NCI-H82 treated with DMSO at 0.1 percent for 48 hours (cell line): ENCODE measurements at regions not wholly inside any gene's neighbourhood (a gene's known extent, or its start where the extent isn't known, plus 50 kb on each side); places are given as distances from the start of the nearest gene placed in this dataset.
"Not testable (repeated sequence)": the region's sequence is repeated elsewhere in the genome, so short reads cannot be mapped to it uniquely, and the experiment has no call there.

Experiments used
- DNase-seq: peaks from one replicate; lab custom pipeline; 2025; ENCODE audit not compliant: unreplicated experiment; lab: John Stamatoyannopoulos, UW

DNA sequence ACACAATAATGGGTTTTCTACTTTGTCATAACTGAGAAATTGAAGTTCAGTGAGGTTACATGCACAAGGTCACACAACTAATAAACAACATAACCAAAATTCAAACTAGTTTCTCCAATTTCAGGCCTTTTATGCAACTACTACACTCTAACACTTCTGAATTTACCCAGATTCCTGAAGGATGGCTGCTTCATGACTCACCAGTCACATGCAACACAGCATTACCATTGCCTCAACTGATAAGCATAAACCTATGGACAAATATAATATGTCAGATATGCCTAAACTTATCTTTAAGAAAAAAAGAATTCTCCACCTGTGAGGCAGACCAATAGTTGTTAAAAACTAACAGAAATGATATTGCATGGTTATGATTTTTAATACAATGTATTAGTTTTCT is 586.5 kb upstream of the SLC8A1 start:
- DNase-seq: no peak

DNA sequence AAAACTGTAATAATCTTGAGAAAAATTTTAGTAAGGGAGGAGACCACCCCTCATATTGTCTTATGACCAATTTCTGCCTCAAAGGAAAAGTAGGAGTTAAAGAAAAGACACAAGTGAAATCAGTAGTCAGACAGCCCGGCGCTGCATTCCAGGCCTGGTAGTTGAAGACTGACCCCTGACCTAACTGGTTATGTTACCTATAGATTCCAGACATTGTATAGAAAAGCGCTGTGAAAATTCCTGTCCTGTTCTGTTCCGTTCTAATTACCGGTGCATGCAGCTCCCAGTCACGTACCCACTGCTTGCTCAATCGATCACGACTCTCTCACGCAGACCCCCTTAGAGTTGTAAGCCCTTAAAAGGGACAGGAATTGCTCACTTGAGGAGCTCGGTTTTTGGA is 587.9 kb upstream of the SLC8A1 start:
- DNase-seq: not testable (repeated sequence)

DNA sequence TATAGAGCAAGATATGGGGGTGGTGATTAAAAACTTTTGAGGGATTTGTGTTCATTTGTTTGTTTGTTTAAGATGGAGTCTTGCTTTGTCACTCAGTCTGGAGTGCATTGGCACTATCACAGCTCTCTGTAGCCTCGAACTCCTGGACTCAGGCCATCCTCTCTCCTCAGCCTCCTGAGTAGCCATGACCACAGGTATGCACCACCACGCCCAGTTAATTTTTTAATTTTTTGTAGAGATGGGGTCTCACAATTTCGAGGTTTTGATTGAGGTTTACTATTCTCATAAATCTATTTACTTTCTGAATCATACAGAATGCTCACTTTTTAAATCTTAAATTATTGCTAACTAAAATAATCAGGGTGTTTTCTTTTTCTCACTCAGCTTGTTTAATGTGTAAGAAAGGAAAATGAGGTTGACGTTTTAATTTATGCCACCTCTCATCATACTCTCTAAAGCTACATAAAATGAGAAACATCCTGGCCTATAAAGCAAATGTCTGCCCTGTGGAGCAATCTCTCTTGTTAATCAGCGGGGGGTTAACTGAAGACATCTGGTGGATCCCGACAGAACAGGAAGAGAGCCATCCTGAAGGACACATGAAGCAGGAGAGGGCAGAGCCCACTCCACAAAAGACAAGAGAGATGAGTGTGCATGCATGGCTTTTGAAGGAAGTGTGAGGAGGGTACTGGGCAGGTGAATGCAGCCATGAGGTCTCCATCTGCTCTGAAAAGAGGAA is 589.1 kb upstream of the SLC8A1 start:
- DNase-seq: no peak

DNA sequence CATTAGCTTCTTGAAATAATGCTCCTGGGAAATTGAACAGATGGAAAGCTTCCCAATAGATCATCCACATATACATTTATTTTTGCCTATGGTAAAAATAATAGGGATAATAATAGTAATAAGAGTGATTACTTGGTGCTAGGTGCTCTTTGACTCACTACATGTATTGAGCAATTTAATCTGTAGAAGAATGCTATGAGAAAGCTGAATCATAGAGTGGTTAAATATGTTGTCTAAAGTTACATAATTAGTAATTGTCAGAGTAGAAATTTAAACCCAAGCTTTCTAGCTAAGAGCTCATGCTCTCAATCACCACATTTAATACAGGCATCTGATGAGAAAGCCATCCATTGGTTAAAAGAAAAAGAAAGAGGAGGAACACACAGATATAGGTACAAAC is 590.5 kb upstream of the SLC8A1 start:
- DNase-seq: no peak

DNA sequence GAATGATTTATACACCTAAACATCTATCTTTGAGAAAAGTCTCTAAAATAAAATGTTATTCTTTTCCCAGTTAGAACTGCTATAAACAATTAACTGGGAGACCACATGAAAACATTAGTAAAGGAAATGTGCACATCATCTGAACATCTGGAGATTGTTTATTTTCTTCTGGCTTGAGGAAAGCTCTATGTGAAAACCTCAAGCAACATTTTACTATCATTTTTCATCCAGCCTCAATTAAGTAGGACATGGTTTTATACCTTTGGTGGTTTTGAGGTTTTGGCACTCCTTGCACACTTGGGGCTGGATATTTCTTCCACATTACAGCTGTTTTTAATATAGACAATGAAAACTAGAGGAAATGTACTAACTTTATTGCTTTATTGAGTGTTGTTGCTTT is 609.5 kb upstream of the SLC8A1 start:
- no peak for DNase-seq

DNA sequence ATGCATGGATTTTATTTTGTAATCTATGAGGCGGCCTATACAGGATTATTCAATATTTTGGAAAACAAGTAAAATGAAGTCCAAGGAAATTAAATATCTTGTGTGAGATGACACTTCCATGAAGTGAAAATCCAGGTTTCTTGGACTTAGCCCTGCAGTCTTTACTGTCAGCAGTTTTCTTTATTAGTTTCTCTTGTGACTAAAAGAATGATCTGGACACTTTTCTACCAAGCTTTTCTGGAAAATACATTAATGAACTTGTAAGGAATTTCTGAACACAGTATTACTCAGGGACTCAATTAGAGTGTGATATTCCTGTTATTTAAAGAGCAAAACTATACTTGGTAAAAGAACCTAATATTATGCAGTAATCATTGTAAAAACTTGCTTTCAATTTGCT is 610.4 kb upstream of the SLC8A1 start:
- no peak for DNase-seq

DNA sequence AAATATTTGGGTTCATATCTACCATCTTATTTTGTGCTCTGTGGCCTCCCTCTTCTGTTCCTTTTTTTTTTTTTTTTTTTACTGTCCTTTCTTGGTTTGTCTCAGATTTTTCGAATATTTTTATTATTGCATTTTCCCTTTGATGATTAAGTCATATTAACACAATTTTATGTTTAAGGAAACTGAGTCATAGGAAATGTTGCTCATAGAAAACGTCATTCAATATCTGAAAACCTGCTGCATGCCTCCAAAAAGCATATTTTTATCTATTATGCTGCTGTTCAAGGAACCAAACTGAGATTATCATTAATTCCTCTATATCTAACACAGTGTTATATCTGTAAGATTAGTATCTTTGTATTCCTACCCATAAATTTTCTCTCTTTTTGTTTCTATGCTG is 614.3 kb upstream of the SLC8A1 start:
- no peak for DNase-seq

DNA sequence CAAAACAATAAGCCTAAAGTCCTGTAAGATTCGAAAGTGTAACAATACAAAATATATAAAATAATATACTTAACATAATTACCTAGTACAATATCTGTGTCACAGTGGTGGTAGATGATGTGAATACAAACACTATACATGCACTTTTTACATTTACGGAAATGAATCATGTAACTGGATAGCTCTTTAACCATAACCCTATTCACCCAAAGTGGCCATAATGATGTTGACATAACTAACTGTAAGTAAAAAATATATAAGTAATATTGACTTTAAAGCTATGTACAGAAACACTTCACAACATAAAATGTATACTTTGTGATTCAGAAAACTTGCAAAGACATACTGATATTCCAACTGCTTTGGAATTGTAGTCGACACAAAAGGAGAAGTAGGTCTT is 616.9 kb upstream of the SLC8A1 start:
- DNase-seq: no peak

DNA sequence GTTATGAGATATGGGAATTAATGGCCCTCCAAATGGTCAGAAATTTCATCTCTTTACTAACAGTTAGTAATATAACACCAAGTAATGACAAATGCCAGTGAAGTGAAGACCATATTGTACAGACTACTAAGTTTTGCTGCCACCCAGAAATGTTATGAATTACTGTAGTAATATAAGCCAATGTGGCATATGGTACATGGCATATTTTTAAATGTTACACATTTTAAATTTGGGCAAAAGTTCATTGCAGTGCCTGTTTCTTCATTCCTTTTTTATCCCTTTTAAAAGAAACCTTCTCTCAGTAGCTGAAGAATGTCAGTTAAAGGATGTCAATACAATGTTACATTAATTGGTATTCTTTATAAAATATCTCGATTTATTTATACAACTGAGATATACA is 626.5 kb upstream of the SLC8A1 start:
- DNase-seq: no peak

DNA sequence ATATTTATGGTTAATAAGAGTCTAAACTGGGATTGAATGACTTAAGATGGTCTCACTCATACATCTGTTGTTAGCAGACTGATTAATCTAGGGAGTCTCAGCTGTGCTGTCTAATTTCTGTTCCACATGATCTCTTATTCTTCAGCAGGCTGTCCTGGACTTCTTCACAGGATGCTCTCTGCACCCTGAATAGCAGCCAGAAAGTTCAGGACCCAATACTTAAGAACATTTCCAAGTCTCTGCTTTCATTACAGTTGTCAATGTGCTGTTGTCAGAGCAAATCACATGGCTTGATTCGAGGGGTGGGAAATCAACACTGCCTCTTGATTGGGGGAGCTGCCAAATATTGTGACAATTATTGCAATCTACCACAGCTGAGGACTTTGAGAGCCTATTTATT is 627.1 kb upstream of the SLC8A1 start:
- DNase-seq: no peak

DNA sequence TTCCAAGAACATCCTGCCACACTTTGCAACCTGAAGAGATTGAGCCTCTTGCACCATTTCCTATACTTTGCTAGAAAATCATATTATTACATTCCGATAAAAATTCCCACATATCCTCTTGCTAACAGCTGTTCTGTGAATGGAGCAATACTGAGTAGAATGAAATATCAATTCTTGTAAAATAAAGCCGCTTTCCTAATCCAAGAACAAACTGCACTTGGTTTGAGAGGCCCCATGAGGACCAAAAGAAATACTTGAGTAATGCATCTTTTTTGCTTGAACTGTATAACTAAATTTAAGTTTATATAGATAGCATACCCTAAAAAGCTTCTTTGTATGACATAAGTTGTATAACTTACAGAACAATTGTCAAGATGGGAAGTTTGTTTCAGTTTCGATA is 632.4 kb upstream of the SLC8A1 start:
- no peak for DNase-seq

DNA sequence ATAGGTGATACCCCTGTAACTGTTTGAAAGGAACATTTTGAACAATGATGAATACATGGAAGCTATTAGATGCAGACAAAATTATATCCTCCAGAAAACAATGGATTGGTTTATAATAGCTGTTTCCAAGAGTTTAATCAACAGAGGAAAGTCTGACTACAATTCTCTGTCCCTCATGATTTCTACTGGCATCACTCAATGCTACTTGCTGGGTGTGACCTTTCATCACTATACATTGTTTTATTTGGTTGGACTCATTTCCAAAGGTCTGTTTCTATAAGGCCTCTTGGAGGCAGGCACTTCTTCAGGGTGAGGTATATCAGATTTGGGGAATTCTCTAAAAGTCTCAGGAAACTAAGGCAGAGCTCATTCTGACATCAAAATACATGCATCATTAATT is 636.1 kb upstream of the SLC8A1 start:
- DNase-seq: no peak

DNA sequence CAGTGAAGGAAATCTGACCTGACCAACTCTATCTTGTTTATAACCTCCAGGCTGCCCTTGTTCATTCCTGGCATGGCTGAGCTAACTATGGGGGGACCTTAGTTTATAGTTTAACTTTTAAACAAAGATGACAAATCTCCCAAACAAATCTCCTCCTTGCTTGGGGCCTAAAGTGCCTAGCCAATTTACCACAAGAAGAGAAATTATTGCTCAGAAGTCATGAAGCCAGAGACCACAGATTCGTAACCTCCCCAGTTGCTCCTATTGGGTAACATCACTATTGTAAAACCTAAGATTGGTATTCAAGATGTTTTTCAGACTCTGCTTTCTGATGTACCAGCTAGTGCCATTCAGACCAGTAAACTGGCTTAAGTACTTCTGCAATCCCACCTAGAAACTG is 649.4 kb upstream of the SLC8A1 start:
- DNase-seq: no peak

DNA sequence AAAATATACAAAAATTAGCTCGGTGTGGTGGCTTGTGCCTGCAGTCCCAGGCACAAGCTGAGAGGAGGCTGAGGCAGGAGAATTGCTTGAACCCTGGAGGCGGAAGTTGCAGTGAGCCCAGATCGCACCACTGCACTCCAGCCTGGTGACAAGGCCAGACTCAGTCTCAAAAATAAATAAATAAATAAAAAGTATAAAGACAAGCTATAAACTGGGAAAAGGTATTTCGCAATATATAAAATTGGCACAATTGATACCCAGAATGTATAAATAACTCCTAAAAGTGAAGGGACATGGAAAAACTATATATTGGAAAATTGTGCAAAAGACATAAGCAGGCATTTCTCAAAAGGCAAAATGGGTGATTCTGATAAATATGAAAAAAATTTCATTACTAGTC is 657.9 kb upstream of the SLC8A1 start:
- no peak for DNase-seq

DNA sequence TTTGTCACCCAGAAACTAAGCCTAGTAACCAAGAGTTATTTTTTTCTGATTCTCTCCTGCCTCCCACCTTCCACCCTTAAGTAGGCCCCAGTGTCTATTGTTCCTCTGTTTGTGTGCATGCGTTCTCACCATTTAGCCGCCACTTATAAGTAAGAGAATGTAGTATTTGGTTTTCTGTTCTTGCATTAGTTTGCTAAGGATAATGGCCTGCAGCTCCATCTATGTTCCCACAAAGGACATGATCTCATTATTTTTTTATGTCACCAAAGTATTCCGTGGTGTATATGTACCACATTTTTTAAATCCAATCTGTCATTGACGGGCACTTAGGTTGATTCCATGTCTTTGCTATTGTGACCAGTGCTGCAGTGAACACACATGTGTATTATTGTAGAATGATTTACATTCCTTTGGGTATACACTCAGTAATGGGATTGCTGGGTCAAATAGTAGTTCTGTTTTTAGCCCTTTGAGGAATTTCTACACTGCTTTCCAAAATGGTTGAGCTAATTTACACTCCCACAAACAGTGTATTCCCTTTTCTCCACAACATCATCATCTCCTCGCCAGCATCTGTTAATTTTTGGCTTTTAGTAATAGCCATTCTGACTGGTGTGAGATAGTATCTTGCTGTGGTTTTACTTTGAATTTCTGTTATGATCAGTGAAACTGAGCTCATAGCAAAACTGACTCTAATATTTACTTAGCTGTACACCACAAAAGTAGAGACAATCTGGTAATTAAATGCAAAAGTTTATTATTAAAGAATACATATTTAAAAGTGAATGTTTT is 660.1 kb upstream of the SLC8A1 start:
- DNase-seq: no peak

DNA sequence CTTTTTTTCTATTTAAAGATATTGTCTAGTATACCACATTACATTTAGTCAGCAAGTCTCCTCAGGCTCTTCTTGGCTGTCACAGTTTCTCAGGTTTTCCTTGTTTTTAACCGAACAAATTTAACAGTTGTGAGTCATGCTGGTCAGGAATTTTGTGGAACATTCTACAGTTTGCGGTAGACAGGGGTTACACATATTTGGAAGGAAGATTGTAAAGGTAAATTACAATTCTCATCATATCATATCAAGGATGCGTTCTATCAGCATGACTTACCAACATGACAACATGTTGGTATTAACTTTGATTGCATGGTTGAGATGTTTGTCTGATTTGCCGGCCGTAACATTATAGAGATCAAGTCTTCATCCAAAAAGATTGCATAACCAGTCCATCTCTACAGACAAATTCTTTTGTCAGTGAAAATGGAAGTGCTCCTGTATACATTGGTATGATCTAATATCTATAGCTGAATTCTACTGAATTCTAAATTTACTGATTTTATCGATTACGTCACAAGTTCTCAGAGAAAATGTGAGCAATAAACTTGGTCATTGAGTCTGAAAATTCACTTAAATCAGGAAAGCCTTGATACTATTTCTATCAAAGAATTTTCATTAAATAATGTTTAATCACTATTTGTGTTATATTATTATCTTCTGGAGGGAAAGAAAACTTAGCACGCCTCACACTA is 664.4 kb upstream of the SLC8A1 start:
- no peak for DNase-seq

DNA sequence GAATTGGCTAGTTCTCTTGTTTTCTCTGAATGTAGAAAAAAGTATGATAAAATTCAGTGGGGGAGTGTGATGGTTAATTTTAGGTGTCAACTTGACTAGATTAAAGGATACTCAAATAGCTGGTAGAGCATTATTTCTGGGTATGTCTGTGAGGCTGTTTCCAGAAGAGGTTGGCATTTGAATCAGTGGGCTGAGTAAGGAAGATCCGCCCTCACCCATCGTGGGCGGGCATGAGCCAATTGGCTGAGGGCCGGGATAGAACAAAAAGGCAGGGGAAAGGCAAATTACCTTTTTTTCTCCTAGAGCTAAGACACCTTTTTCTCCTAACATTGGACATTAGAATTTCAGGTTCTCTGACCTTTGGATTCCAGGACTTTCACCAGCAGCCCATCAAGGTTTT is 667.6 kb upstream of the SLC8A1 start:
- DNase-seq: no peak

DNA sequence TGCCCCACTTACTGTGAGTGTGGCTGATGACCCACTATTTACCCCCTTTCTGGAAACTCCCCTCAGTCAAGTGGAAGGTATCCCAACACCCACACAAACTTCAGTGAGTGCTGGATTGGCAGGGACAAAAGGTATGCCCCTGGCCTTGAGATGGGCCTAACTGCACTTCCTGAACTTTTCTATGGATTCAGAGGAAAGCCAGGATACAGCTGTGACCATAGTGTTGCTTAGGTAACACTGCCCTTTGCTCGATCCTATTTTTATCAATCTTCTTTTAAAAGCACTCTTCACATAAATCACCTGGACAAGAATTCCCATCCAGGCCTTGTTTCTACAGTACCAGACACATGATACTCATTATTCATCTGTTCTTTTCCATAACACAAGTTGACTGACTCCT is 671.5 kb upstream of the SLC8A1 start:
- DNase-seq: no peak

DNA sequence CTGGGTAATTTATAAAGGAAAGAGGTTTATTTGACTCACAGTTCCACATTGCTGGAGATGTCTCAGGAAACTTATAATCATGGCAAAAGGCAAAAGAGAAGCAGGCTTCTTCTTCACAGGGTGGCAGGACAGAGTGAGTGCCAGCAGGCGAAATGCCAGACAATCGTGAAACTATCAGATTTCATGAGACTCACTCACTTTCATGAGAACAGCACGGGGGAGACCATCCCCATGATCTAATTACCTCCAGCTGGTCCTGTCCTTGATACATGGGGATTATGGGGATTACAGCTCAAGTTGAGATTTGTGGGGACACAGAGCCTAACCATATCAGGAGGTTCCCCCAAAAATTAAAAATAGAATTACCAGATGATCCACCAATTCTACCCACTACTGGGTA is 675.5 kb upstream of the SLC8A1 start:
- DNase-seq: peak; percentile 38

DNA sequence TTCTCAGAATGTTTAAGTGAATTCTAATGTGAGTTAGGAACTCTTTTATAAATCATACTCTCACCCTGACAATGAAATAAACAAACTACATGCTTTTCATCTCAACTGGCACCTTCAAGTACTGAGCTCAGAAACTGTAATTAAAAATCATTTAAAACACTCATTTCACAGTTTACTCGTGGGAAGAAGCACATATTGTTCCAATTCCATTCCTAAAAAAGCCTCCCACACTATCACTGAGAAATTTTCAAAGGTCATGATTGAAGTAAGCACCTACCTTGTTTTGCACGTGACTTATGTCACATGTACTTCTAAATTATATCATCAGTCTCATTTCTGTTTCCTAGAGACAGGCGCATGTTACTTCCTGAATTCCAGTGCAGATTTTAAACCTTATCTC is 678.1 kb upstream of the SLC8A1 start:
- no peak for DNase-seq

DNA sequence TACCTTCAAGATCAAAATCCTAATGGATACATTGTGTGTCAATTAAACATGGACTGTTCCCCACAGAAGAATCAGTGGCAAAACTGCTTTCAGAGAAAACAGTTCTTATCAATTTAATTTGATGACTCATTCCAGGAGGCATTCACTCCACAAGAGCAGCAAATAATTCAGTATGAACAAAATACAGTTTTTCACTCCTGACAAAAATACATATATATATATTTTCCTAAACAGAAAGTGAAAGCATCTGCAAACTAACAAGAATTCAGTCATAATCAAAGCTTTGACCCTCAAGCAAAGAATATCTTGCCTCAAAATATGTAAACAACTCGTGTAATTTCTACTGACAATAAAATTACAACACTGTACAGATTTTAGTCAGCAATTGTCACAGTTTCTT is 685.1 kb upstream of the SLC8A1 start:
- no peak for DNase-seq

DNA sequence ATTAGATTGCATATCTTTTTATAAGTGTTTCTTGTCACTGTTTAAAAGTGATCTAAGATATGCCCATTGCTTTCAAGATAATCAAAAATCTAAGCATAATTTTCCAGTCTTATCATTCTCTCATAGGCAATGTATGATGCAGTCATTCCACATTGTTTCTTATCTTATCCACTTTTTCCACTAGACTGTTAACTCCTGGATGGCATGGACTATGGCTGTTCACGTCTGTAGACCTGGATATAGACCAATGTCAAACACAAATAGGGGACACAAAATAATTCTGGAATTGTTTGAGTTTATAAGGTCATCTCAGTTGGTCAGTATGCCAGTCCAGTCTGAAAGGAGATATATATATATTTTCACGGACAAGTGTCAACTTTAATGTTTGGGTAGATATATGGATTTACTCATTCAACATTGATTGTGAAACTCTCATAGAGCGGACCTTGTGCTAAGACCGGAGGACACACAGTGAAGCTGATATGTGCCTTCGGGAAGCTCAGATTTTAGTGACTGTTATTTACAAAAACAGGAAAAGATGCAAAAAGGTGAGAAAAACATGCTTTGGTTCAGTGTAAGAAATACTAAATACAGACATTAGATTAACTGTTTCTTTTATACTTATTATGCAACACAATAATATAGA is 689.4 kb upstream of the SLC8A1 start:
- no peak for DNase-seq
